IPS-18a (cell line): ENCODE measurements at regions not wholly inside any gene's neighbourhood (a gene's known extent, or its start where the extent isn't known, plus 50 kb on each side); places are given as distances from the start of the nearest gene placed in this dataset.
"Not testable (repeated sequence)": the region's sequence is repeated elsewhere in the genome, so short reads cannot be mapped to it uniquely, and the experiment has no call there.

Source experiments
- H3K27ac ChIP-seq: one replicate; pipeline ENCODE4 v1.5.1; 2013; ENCODE audit warnings: low read length
- H3K27me3 ChIP-seq: one replicate; pipeline ENCODE4 v1.6.1; 2013; ENCODE audit warnings: mild to moderate bottlenecking, low read length; ENCODE audit not compliant: control insufficient read depth, insufficient read depth
- H3K36me3 ChIP-seq: one replicate; pipeline ENCODE4 v1.6.1; 2013; ENCODE audit warnings: low read depth, low read length; ENCODE audit not compliant: control insufficient read depth
- H3K4me1 ChIP-seq: one replicate; pipeline ENCODE4 v1.6.1; 2013; ENCODE audit warnings: low read depth, low read length; ENCODE audit not compliant: control insufficient read depth
- H3K4me3 ChIP-seq: one replicate; pipeline ENCODE4 v1.5.1; 2013; ENCODE audit warnings: low read length
- H3K9ac ChIP-seq: one replicate; pipeline ENCODE4 v1.6.1; 2013; ENCODE audit warnings: mild to moderate bottlenecking, low read length, moderate library complexity
- H3K9me3 ChIP-seq: one replicate; pipeline ENCODE4 v1.6.1; 2013; ENCODE audit warnings: low read depth, low read length; ENCODE audit not compliant: control insufficient read depth

GRCh38 chr13:99741960-99742359, 229.6 kb downstream of the ZIC5 start:
- Histone ChIP-seq H3K36me3 (no peaks in the 10 kb centered on the region), H3K27ac (no peak overlapping the region), H3K4me1 (peaks cover 47% of the 10 kb centered on the region), H3K27me3 (no peaks in the 10 kb centered on the region), H3K9ac (no peak overlapping the region), H3K4me3 (no peak overlapping the region), H3K9me3 (no peaks in the 10 kb centered on the region)

- no peak overlapping the region for H3K9ac ChIP-seq
- no peak overlapping the region for H3K27ac ChIP-seq
- no peak overlapping the region for H3K4me3 ChIP-seq
- H3K27me3 ChIP-seq, result no peaks in the 10 kb centered on the region
- no peaks in the 10 kb centered on the region for H3K9me3 ChIP-seq
- H3K4me1 ChIP-seq, result peaks cover 37% of the 10 kb centered on the region
- H3K36me3 ChIP-seq, result no peaks in the 10 kb centered on the region
These were observed 231.2 kb downstream of the ZIC5 start for GRCh38 chr13:99740251-99740979.

GRCh38 chr13:99738626-99739025, 232.9 kb downstream of the ZIC5 start:
- Histone ChIP-seq H3K4me3 (no peak overlapping the region), H3K27me3 (no peaks in the 10 kb centered on the region), H3K4me1 (peaks cover 33% of the 10 kb centered on the region), H3K27ac (no peak overlapping the region), H3K9ac (no peak overlapping the region), H3K9me3 (no peaks in the 10 kb centered on the region), H3K36me3 (no peaks in the 10 kb centered on the region)

- H3K4me3 ChIP-seq, result no peak overlapping the region
- no peaks in the 10 kb centered on the region for H3K36me3 ChIP-seq
- H3K9ac ChIP-seq, result no peak overlapping the region
- no peaks in the 10 kb centered on the region for H3K27me3 ChIP-seq
- no peaks in the 10 kb centered on the region for H3K9me3 ChIP-seq
- H3K27ac ChIP-seq, result no peak overlapping the region
- peaks cover 34% of the 10 kb centered on the region for H3K4me1 ChIP-seq
These were observed 233.9 kb downstream of the ZIC5 start for GRCh38 chr13:99737481-99738245.

GRCh38 chr13:99736541-99736940, 235.0 kb downstream of the ZIC5 start:
- Histone ChIP-seq H3K4me1 (peaks cover 34% of the 10 kb centered on the region), H3K27ac (no peak overlapping the region), H3K27me3 (no peaks in the 10 kb centered on the region), H3K36me3 (no peaks in the 10 kb centered on the region), H3K9me3 (no peaks in the 10 kb centered on the region), H3K4me3 (no peak overlapping the region), H3K9ac (no peak overlapping the region)

GRCh38 chr13:99734013-99734693, 232.9 kb downstream of the TM9SF2 start:
- H3K36me3 ChIP-seq, result no peaks in the 10 kb centered on the region
- no peaks in the 10 kb centered on the region for H3K9me3 ChIP-seq
- H3K27me3 ChIP-seq, result no peaks in the 10 kb centered on the region
- peaks cover 37% of the 10 kb centered on the region for H3K4me1 ChIP-seq
- H3K9ac ChIP-seq, result peak overlapping the region; percentile 51
- peak overlapping the region; percentile 37 for H3K27ac ChIP-seq
- H3K4me3 ChIP-seq, result peak overlapping the region; percentile 13

- Histone ChIP-seq H3K36me3 (no peaks in the 10 kb centered on the region), H3K9me3 (no peaks in the 10 kb centered on the region), H3K27ac (peak overlapping the region; percentile 37), H3K9ac (no peak overlapping the region), H3K27me3 (no peaks in the 10 kb centered on the region), H3K4me3 (no peak overlapping the region), H3K4me1 (peaks cover 37% of the 10 kb centered on the region)
These were observed 232.1 kb downstream of the TM9SF2 start for GRCh38 chr13:99733346-99733745.

GRCh38 chr13:99731747-99732146, 230.5 kb downstream of the TM9SF2 start:
- no peaks in the 10 kb centered on the region for H3K36me3 ChIP-seq
- peaks cover 43% of the 10 kb centered on the region for H3K4me1 ChIP-seq
- no peaks in the 10 kb centered on the region for H3K9me3 ChIP-seq
- H3K27ac ChIP-seq, result no peak overlapping the region
- no peaks in the 10 kb centered on the region for H3K27me3 ChIP-seq
- H3K4me3 ChIP-seq, result no peak overlapping the region
- no peak overlapping the region for H3K9ac ChIP-seq

- H3K27me3 ChIP-seq, result no peaks in the 10 kb centered on the region
- no peaks in the 10 kb centered on the region for H3K9me3 ChIP-seq
- no peak overlapping the region for H3K27ac ChIP-seq
- no peak overlapping the region for H3K4me3 ChIP-seq
- H3K36me3 ChIP-seq, result no peaks in the 10 kb centered on the region
- H3K9ac ChIP-seq, result no peak overlapping the region
- H3K4me1 ChIP-seq, result peaks cover 52% of the 10 kb centered on the region
These were observed 229.1 kb downstream of the TM9SF2 start for GRCh38 chr13:99730403-99730802.

- H3K27me3 ChIP-seq, result no peaks in the 10 kb centered on the region
- no peak overlapping the region for H3K4me3 ChIP-seq
- no peaks in the 10 kb centered on the region for H3K36me3 ChIP-seq
- H3K9me3 ChIP-seq, result no peaks in the 10 kb centered on the region
- H3K27ac ChIP-seq, result no peak overlapping the region
- no peak overlapping the region for H3K9ac ChIP-seq
- H3K4me1 ChIP-seq, result peaks cover 59% of the 10 kb centered on the region
These were observed 228.5 kb downstream of the TM9SF2 start for GRCh38 chr13:99729745-99730144.

- H3K9ac ChIP-seq, H3K27me3 ChIP-seq, H3K4me3 ChIP-seq, H3K9me3 ChIP-seq, H3K36me3 ChIP-seq: not testable (repeated sequence)
- peaks cover 59% of the 10 kb centered on the region for H3K4me1 ChIP-seq
- peak overlapping the region; percentile 0 for H3K27ac ChIP-seq
These were observed 226.4 kb downstream of the TM9SF2 start for GRCh38 chr13:99727651-99728050.
